ENCODE measurements at regions not wholly inside any gene's neighbourhood (a gene's known extent, or its start where the extent isn't known, plus 50 kb on each side); places are given as distances from the start of the nearest gene placed in this dataset.

- TF ChIP-seq POLR2AphosphoS5 (IDR thresholded peaks at IDR 0.05) (no peak), CTCF (IDR thresholded peaks at IDR 0.05) (no peak)
These were observed 116.9 kb upstream of the TRPC7 start for GRCh38 chr5:136482206-136482605.
